Mammary epithelial cell (primary cell): ENCODE measurements at regions not wholly inside any gene's neighbourhood (a gene's known extent, or its start where the extent isn't known, plus 50 kb on each side); places are given as distances from the start of the nearest gene placed in this dataset.

Source experiments
- CTCF ChIP-seq, 2 donors: IDR thresholded peaks in 1 of 2; conservative IDR thresholded peaks in 1 of 2; 2 replicates each; pipeline ENCODE4 v1.5.1; 2011 to 2012; ENCODE audit warnings: inconsistent platforms in 2 of 2, low read length in 2 of 2, mild to moderate bottlenecking in 2 of 2, control low read depth in 1 of 2, low read depth in 1 of 2; ENCODE audit not compliant: insufficient read depth in 1 of 2; ENCODE audit errors: extremely low read depth in 1 of 2
- EZH2 ChIP-seq: IDR thresholded peaks from 2 replicates; pipeline ENCODE4 v1.6.1; 2012; ENCODE audit warnings: low read length, inconsistent platforms, borderline replicate concordance

- TF ChIP-seq CTCF (conservative IDR thresholded peaks at IDR 0.05 in 1 of 2, IDR thresholded peaks at IDR 0.05 in 1 of 2; ENCODE audit: extremely low read depth in 1 of 2, insufficient read depth in 1 of 2, low read depth in 1 of 2, low read length in 2 of 2) (no peak), EZH2 (no peak)
These were observed 72.7 kb upstream of the KLF12 start for GRCh38 chr13:74206855-74207254.
